Hepatocyte (in vitro differentiated cells): ENCODE measurements at regions not wholly inside any gene's neighbourhood (a gene's known extent, or its start where the extent isn't known, plus 50 kb on each side); places are given as distances from the start of the nearest gene placed in this dataset.

Source experiments
- DNase-seq: peaks from one replicate; pipeline ENCODE4 v3.0.0-alpha.2; 2016; ENCODE audit warnings: low spot score
- H2AFZ ChIP-seq: fragments of 200-600 bp; sonication (generic); 2 replicates; pipeline ENCODE4 v1.6.0; 2016; ENCODE audit warnings: antibody characterized with exemption, mild to moderate bottlenecking
- H3K27ac ChIP-seq: fragments of 200-600 bp; sonication (generic); 2 replicates; pipeline ENCODE4 v1.5.1; 2016; ENCODE audit warnings: mild to moderate bottlenecking
- H3K27me3 ChIP-seq: fragments of 200-600 bp; sonication (generic); 2 replicates; pipeline ENCODE4 v1.6.1; 2016
- H3K36me3 ChIP-seq: fragments of 200-600 bp; sonication (generic); replicated peaks from 2 replicates; pipeline ENCODE4 v1.5.1; 2016; ENCODE audit warnings: low read depth; ENCODE audit not compliant: insufficient read depth
- H3K4me1 ChIP-seq: fragments of 200-600 bp; sonication (generic); 2 replicates; pipeline ENCODE4 v1.5.1; 2016; ENCODE audit warnings: mild to moderate bottlenecking, moderate library complexity; ENCODE audit not compliant: insufficient read depth
- H3K4me2 ChIP-seq: fragments of 200-600 bp; sonication (generic); 2 replicates; pipeline ENCODE4 v1.6.0; 2016
- H3K4me3 ChIP-seq: fragments of 200-600 bp; sonication (generic); 2 replicates; pipeline ENCODE4 v1.5.1; 2016; ENCODE audit warnings: mild to moderate bottlenecking
- H3K79me2 ChIP-seq: fragments of 200-600 bp; sonication (generic); 2 replicates; pipeline ENCODE4 v1.6.0; 2017; ENCODE audit warnings: mild to moderate bottlenecking
- H3K9me2 ChIP-seq: fragments of 200-600 bp; sonication (generic); replicated peaks from 2 replicates; pipeline ENCODE4 v1.6.0; 2017; ENCODE audit warnings: mild to moderate bottlenecking; ENCODE audit not compliant: insufficient read depth
- H3K9me3 ChIP-seq: fragments of 200-600 bp; sonication (generic); 2 replicates; pipeline ENCODE4 v1.5.1; 2016; ENCODE audit warnings: low read depth, mild to moderate bottlenecking
- H4K20me1 ChIP-seq: fragments of 200-600 bp; sonication (generic); 2 replicates; pipeline ENCODE4 v1.6.0; 2016; ENCODE audit warnings: mild to moderate bottlenecking; ENCODE audit not compliant: insufficient read depth, poor library complexity, severe bottlenecking
- EZH2 ChIP-seq: fragments of 200-600 bp; sonication (generic); IDR thresholded peaks from 2 replicates; pipeline ENCODE4 v1.6.1; 2016; ENCODE audit warnings: antibody characterized with exemption, mild to moderate bottlenecking, borderline replicate concordance
- EZH2phosphoT487 ChIP-seq: fragments of 200-600 bp; sonication (generic); IDR thresholded peaks from one replicate; pipeline ENCODE4 v1.6.1; 2018; ENCODE audit warnings: antibody characterized with exemption, mild to moderate bottlenecking, low read depth, moderate library complexity; ENCODE audit not compliant: unreplicated experiment, severe bottlenecking
- WGBS: methylation state at CpG from one replicate; pipeline ENCODE4 v1.1.6; 2016; ENCODE audit warnings: low lambda C conversion rate; ENCODE audit errors: missing lambda C conversion rate; 5-methylcytosine and 5-hydroxymethylcytosine counted together
- TF ChIP-seq, protein P1 (sequence below): fragments of 200-600 bp; sonication (generic); IDR thresholded peaks from 2 replicates; pipeline ENCODE4 v1.5.1; 2016; ENCODE audit warnings: antibody characterized with exemption, mild to moderate bottlenecking; ENCODE audit not compliant: poor library complexity

DNA sequence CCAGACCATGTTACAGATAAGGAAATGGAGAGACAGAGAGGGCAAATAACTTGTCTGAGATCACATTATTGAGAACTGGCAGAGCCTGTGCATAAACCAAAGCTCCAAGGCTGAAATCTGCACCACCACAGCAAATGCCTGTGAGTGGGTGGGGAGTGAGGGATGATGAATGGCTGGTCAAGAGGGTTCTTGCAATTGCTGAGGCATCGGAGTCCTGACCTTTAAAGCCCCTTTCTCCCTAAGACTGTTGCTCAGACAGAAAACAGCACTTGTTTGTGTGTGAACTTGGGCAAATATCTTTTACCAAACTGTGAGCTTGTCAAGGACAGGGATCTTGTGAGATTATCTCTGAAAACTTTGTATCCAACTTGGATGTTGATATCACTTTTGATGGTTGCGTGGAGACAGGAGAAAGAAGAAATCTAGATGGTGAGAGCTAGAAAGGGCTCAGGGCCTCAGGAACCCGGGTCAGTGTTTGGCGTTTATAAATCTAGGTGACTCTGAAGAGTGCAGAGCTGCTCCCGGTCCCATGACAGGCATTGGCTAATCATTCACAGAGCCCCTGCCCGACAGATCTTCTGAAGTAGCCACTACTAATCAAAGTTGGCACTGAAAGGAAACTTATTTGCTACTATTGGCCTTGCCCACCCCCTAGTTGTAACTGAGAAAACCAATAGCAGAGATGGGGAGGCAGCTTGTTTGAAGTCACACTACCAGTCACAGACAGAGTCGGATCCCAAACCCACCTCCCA is 122.3 kb downstream of the FOXD2 start:
- peak; percentile 59 for DNase-seq
- Histone ChIP-seq H2AFZ (no peak overlapping the region), H3K4me2 (no peak overlapping the region), H3K9me3 (no peaks in the 10 kb centered on the region), H3K9me2 (no peaks in the 10 kb centered on the region), H3K36me3 (no peaks in the 10 kb centered on the region), H3K4me1 (peaks cover 48% of the 10 kb centered on the region), H3K27ac (peak overlapping the region; percentile 82), H3K79me2 (no peaks in the 10 kb centered on the region), H3K4me3 (no peak overlapping the region), H3K27me3 (no peaks in the 10 kb centered on the region), H4K20me1 (no peaks in the 10 kb centered on the region)
- TF ChIP-seq EZH2 (no peak), EZH2phosphoT487 (no peak)
- TF ChIP-seq, protein P1, sequence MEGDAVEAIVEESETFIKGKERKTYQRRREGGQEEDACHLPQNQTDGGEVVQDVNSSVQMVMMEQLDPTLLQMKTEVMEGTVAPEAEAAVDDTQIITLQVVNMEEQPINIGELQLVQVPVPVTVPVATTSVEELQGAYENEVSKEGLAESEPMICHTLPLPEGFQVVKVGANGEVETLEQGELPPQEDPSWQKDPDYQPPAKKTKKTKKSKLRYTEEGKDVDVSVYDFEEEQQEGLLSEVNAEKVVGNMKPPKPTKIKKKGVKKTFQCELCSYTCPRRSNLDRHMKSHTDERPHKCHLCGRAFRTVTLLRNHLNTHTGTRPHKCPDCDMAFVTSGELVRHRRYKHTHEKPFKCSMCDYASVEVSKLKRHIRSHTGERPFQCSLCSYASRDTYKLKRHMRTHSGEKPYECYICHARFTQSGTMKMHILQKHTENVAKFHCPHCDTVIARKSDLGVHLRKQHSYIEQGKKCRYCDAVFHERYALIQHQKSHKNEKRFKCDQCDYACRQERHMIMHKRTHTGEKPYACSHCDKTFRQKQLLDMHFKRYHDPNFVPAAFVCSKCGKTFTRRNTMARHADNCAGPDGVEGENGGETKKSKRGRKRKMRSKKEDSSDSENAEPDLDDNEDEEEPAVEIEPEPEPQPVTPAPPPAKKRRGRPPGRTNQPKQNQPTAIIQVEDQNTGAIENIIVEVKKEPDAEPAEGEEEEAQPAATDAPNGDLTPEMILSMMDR, result no peak
- 47% methylated on average over 7 of the region's 7 CpGs for WGBS

DNA sequence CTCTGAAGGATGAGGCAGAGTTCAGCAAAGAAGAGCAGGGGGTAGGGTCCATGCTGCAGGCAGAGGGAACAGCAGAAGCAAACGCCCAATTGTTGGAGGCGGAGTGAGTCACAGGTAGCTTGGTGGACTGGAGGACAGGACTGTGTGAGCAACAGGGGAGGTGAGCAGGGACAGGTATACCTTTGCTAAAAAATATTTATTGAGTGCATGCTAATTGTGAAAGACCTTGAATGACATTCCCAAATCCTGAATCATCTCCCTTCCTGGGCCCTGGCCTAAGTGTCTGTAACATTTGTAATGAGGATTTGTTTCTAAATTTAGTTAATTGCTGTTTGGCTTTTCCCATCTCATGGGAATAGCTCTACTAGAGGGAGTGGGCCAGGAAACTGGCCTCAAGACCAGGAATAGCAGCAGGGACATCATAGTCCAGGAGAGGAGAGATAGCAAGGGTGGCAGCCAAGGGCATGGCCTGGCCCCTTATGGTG is 123.7 kb downstream of the FOXD2 start:
- Histone ChIP-seq H3K4me1 (peaks cover 41% of the 10 kb centered on the region), H3K4me2 (no peak overlapping the region), H3K27ac (peak overlapping the region; percentile 34), H3K36me3 (no peaks in the 10 kb centered on the region), H3K27me3 (no peaks in the 10 kb centered on the region), H2AFZ (no peak overlapping the region), H4K20me1 (no peaks in the 10 kb centered on the region), H3K9me3 (no peaks in the 10 kb centered on the region), H3K4me3 (no peak overlapping the region), H3K79me2 (no peaks in the 10 kb centered on the region), H3K9me2 (no peaks in the 10 kb centered on the region)
- DNase-seq, result no peak
- TF ChIP-seq EZH2phosphoT487, result no peak
- TF ChIP-seq, protein P1, result no peak
- TF ChIP-seq EZH2, result no peak
- WGBS, result 77% methylated on average over 2 of the region's 2 CpGs

DNA sequence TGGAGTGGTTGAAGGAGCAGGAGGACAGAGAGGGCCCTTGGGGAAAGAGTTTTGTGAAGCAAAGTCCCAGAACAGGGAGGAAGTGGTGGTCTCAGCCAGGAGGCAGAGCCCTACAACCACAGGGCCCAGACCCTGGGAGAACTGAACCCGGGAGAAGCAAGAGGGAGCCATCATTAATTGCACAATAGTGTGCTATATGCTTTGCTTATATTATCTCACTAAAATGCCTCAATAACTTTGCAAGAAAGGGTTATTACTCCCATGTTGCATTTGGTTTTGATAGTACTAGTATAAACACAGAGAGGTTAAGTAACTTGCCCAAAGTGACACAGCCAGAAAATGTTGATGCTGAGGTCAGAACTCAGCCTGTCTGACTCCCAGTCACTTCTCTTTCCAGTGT is 124.3 kb downstream of the FOXD2 start:
- no peak for TF ChIP-seq EZH2phosphoT487
- no peak for TF ChIP-seq EZH2
- TF ChIP-seq, protein P1, result no peak
- Histone ChIP-seq H3K4me2 (no peak overlapping the region), H3K27ac (no peak overlapping the region), H3K9me2 (no peaks in the 10 kb centered on the region), H2AFZ (no peak overlapping the region), H3K4me3 (no peak overlapping the region), H4K20me1 (no peaks in the 10 kb centered on the region), H3K36me3 (no peaks in the 10 kb centered on the region), H3K9me3 (no peaks in the 10 kb centered on the region), H3K79me2 (no peaks in the 10 kb centered on the region), H3K4me1 (peaks cover 41% of the 10 kb centered on the region), H3K27me3 (no peaks in the 10 kb centered on the region)
- DNase-seq, result no peak
- WGBS, result 94% methylated on average over 1 of the region's 1 CpG
